Gastrocnemius medialis (tissue), 4 donors: ENCODE measurements at regions not wholly inside any gene's neighbourhood (a gene's known extent, or its start where the extent isn't known, plus 50 kb on each side); places are given as distances from the start of the nearest gene placed in this dataset.

Experiments used
- POLR2A ChIP-seq, 2 donors: fragments of 450-650 bp; IDR thresholded peaks; one replicate each; pipeline ENCODE4 v1.6.1; 2017; ENCODE audit warnings: antibody characterized with exemption in 2 of 2, mild to moderate bottlenecking in 2 of 2, moderate library complexity in 2 of 2
- TF ChIP-seq, protein P1 (sequence below), 5 experiments: fragments of 450-650 bp in 3 of 5; fragments of 200-600 bp in 2 of 5; sonication (generic) in 2 of 5; IDR thresholded peaks in 4 of 5; conservative IDR thresholded peaks in 1 of 5; 1 replicate in 4 of 5; 2 replicates in 1 of 5; pipeline ENCODE4 v1.5.1; 2016 to 2019; ENCODE audit warnings: antibody characterized with exemption in 5 of 5, mild to moderate bottlenecking in 3 of 5, moderate library complexity in 3 of 5

DNA sequence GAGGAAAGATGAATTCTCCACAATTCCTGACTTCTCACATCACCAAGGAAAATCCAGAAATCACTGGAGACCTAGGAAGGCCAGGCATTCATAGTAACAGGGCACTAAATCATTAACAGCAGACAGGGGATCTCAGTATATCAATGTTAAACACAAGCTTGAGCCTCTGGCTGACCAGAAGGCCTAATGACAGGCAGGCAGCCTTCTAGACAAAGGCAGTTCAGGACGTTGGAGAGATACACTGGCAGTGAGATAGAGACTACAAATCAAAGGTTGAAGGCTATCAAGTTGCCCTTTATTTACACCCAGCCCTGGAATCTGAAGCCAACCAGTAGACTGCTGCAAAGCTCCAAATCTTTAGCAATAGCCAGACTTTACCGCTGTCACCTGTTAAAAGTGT, 422.8 kb upstream of the CCL2 start:
- TF ChIP-seq, protein P1, sequence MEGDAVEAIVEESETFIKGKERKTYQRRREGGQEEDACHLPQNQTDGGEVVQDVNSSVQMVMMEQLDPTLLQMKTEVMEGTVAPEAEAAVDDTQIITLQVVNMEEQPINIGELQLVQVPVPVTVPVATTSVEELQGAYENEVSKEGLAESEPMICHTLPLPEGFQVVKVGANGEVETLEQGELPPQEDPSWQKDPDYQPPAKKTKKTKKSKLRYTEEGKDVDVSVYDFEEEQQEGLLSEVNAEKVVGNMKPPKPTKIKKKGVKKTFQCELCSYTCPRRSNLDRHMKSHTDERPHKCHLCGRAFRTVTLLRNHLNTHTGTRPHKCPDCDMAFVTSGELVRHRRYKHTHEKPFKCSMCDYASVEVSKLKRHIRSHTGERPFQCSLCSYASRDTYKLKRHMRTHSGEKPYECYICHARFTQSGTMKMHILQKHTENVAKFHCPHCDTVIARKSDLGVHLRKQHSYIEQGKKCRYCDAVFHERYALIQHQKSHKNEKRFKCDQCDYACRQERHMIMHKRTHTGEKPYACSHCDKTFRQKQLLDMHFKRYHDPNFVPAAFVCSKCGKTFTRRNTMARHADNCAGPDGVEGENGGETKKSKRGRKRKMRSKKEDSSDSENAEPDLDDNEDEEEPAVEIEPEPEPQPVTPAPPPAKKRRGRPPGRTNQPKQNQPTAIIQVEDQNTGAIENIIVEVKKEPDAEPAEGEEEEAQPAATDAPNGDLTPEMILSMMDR (IDR thresholded peaks at IDR 0.05 in 4 of 5, conservative IDR thresholded peaks at IDR 0.05 in 1 of 5): no peak
- no peak for TF ChIP-seq POLR2A (IDR thresholded peaks at IDR 0.05)
